Stimulated activated CD4-positive, alpha-beta T cell treated with anti-CD3 and anti-CD28 coated beads, Interleukin-15, amount 100 ng/mL, for 24 hours (primary cell): ENCODE measurements at regions not wholly inside any gene's neighbourhood (a gene's known extent, or its start where the extent isn't known, plus 50 kb on each side); places are given as distances from the start of the nearest gene placed in this dataset.

Experiments
- DNase-seq: peaks from one replicate; pipeline ENCODE4 v3.0.0-alpha.2; 2020

DNA sequence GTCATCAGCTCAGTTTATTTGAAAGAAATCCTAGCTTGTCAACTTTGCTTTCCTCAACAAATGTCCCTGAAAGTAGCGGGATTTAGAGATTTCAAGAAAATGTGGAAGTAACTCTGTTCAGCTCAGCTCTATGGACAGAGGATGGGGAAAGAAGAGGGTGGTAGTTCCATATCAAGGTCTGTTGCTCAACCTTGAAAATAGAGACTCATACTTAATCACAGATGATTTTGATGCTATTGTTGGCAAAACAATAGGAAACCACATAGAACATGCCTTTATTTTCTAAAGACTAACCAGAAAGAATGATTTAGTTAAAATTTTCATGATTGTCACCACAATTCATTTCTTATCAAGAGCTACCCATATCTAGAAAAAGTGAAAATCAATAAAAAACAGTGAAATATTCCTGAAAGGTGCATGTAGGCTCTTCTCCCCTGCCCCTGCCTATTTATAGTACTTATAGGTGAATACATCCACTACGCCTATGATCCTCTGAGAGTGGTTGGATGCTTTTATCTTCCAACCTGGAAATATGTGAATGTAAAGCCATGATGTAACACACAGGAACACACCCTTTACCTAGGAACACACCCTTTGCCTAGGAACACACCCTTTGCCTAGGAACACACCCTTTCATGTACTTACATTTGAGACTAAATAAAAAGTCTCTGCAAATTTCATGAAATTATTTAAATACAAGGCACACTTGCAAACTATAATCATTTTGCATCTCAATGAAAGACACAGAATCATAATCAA lies 65.8 kb downstream of the ETAA1 start:
- no peak for DNase-seq

DNA sequence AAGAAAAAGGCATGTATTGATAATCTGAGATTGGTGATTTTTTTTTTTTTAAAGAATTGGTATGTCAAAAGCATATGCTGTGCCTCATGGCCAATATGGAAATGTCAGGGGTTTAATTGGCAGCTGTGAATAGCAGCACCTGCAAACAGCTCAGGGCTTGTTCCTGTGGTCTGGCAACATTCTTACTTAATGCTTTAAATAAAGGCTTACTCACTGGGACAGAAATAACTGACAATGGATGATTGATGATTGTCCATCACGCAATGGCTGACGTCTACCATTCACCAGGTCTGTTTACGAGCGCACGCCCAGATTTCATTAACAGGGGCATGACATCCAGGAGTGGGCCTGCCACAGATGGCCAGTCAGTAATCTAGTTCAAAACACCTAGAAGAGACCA lies 66.7 kb downstream of the ETAA1 start:
- no peak for DNase-seq

DNA sequence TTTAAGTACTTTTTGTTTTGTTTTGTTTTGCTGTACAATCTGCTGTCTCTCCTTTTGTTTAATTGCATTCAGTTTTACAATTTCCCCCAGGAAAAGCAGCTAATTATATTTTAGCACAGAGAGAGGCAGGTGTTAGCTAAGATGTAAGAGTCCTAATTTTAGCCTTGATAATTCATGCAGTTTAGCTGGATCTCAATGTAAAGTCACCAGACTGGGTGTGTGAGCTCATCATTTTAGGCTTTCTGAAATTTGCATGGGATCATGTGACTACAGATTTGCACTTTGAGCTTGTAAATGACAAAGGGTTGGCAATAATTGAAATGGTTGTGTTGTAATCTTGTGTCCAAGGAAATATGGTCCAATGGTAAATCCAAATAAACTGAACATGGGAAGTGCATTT lies 68.5 kb downstream of the ETAA1 start:
- no peak for DNase-seq

DNA sequence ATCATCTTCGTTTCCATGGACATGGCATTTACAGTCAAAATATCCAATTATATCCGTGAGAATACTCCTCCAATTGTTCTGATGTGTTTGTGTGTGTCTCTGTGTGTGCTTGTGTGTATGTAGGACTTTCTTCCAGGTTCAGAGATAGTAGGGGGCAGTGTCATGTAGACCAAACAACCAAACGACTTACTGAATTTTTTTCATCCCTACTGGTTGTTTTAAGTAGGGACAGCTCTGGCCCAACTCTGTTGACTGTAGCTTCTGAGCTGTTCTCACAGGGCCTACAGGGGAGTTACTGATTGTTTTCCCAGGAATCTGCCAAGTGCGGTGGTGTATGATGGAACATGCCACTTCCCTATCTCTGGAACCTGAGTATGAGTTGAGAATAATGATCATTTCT lies 69.6 kb downstream of the ETAA1 start:
- no peak for DNase-seq

DNA sequence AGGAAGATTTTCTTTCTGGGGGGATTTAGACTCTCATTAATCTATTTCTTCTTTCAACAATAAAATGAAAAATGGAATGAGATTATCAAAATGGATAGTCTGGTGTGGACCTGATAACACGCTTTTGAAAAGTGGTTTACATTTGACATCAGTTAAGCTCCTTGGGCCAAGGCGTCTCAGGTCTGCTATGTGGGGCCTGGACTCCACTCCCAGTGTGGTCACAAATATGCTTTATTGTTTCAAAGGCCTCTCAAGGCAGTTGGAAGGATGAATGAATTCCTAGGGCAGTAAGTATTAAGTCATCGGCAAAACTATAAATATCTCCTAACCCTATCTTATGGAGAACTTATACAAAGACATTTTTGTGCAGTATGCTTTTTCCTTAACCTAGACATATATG lies 74.5 kb downstream of the ETAA1 start:
- DNase-seq = no peak

DNA sequence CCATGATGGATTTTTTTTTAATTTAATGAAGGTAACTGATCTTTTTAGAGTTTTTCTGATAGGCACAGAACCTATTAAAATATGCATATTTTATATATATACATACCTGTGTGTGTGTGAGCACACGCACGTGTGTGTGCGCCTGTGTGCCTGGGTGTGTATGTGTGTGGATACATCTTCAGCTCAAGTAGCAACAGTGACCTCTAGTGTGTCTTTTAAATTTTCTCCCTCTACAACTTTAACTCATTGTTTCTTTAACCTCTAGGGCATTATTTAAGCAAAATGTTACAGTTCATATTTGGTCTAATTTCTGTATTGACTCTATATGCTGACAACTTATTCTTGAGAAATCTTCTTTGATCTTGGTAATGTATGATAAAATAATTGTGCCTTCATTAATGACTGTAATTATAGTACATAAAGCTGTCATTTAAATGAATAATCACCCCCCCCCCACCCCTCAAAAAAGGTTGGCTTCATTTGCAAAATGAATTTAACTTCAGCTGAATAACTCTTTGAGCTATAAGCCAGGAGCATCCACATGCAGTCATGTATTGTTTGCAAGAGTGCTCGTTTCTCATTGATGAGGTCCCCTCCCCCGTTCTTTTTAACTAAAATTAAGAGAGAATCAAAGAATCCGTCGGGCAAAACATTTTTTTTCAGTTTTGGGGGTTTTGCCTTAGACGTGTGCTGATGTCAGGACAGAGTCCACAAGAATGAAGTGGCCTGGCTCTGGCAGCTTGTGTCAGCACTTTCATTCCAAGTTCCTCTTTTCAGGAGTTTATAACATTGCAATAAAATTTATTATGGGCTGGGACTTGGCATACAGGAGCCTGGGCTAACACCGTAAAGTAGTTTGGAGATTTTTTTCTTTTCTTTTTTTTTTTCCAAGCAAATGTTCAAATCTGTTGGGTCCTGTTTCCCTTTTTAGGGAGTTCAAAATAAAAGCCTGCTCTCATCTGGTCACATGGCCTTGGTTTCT lies 80.0 kb downstream of the ETAA1 start:
- DNase-seq = no peak

DNA sequence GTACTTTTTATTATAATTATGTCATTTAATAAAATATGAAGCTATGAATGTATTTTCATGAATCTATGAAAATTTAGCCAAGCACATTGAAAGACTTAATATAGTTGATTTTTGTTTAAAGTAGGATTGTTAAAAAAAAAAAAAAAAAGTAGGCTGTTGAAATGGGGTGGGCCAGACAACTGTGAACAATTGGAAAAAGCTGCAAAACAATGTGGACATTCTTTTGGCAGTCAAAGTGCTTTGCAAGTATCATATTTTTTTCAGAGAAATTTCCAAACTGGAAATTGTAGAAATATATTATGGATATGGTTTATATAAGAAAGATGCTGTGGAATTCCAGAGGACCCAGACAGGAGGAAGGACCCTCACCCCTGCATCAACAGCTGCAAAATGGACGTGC lies 82.1 kb downstream of the ETAA1 start:
- DNase-seq = no peak

DNA sequence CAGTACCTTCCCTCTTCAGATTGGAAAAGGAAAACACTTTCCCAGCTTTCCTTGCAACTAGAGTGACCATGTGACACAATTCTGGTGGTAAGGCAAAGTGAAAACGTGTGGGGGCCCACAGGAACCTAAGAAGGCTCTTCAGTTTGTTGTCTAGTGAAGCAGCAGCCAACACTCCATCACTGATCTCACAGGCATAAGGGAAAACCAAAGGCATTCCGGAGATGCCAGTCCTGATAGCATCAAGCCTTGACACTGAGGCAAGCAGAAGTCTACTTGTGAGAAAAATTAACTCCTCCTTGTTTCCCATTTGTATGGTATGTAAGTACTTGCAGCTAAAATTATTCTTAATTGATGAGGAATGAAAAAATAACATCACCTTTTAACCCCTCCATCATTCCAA lies 88.3 kb downstream of the ETAA1 start:
- no peak for DNase-seq

DNA sequence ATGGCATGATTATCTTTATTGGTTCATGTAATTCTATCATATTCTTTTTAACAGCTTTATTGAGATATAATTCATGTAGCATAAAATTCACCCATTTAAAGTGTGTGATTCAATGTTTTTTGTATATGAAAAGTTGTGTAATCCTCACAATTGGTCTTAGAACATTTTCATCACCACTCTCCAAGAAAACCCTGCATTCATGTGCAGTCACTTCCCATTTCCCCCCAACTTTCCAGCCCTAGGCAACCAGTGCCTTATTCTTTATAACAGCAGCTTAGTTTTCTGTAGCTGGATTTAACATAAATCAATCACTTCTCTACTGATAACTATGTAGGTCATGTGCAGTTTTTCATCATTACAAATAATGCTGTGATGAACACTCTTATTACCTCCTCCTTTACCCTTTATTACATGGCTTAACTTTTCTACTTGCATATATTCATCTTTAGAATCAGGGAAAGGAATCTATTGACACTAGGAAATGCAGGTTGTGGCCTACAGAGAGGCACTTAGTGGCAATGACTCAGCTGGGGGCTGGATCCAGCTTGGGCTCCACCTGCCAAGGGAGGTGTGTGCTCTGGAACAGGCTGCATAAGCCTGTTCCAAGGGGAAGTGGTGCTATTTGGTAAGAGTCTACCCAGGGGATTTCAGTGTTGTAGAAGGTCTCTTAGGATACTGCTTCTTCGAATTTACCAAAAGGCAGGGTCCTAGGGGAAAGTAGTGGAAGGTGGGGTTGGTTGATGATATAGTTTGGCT lies 89.1 kb downstream of the ETAA1 start:
- DNase-seq = no peak

DNA sequence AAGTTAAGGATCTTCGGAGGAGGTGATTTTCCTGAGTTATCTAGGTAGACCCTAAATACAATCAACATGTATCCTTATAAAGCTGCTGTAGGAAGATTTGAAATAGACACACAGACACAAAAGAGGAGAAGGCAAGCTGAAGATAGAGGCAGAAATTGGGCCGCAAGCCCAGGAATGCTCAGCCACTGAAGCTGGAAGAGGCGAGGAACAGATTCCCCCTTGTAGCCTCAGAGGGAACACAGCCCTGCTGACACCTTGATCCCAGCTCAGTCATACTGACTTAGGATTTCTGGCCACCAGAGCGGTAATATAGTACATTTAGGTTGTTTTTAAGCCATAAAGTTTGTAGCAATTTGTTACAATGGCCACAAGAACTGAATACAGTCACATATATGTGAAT lies 90.9 kb downstream of the ETAA1 start:
- DNase-seq = no peak

DNA sequence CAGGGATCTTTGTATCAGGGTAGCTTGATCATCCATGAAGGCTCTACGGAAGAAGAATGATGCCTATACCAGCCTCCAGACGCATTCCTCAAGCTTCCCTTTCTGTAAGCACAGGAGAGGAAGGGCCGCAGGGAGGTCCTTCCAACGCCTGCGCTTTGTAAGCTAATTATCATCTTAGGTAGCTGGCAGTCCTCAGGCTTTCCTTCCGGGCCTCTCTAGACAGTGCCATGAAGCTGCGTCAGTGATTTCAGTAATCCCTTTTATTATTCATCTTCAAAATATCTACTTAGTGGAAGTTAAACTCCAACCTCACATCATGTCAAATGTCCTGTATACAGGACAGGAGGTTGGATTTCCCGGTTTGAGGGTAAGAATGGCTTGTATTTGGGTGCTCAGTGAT lies 92.3 kb downstream of the ETAA1 start:
- no peak for DNase-seq

DNA sequence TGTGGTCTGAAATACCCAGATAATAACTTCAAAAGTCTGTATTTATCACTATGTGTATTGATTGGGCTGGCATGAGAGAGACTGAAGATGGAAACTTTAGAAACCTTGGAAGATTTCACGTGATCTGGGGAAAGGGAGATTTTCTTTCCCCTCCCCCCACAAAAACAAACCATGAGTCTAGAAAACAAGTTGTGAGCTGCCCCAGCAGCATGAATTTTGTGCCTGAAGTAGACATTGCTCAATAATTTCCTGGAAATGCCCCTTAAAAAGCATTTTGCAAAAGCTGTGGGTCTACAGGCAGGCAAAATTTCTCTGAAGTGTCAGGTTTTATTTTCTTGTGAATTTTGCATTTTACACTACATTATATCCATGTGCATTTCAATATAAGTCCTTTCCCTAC lies 101.8 kb downstream of the ETAA1 start:
- no peak for DNase-seq

DNA sequence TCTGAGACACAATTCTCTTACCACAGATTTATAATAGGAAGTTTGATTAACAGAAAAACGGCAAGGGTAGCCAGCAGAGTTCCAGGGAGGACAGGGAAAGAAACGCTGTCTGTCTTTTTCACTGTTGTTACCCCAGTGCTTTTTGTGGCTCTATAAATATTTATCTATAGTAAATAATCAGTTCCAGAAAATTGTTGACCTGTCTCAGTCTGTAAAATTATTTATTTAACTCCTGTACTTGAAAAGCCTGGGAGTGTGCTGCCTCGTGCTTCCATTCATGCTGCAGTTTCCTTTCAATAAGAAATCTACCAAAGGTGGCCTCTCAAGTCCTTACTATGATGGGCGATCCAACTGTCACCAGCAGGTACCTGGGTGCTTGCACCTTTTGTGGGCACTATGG lies 102.9 kb downstream of the ETAA1 start:
- DNase-seq = no peak

DNA sequence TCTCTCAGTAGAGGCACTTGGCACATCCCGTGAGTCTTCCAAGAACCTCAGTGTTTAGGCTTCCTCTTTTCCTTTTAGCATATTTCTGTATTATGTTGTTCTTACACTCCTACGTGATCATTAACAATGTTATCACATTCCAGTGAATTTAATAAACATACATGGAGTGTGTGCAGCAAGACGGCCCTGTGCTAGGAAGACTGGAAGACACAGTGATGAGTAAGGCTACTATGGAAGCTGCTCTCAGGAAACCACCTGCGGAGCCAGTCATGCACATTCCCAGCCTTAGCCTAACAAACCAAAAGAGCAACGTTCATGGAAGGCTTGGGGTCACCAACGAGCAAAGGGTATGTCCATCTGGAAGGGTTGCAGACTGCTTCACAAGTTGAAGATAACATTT lies 103.4 kb downstream of the ETAA1 start:
- no peak for DNase-seq

DNA sequence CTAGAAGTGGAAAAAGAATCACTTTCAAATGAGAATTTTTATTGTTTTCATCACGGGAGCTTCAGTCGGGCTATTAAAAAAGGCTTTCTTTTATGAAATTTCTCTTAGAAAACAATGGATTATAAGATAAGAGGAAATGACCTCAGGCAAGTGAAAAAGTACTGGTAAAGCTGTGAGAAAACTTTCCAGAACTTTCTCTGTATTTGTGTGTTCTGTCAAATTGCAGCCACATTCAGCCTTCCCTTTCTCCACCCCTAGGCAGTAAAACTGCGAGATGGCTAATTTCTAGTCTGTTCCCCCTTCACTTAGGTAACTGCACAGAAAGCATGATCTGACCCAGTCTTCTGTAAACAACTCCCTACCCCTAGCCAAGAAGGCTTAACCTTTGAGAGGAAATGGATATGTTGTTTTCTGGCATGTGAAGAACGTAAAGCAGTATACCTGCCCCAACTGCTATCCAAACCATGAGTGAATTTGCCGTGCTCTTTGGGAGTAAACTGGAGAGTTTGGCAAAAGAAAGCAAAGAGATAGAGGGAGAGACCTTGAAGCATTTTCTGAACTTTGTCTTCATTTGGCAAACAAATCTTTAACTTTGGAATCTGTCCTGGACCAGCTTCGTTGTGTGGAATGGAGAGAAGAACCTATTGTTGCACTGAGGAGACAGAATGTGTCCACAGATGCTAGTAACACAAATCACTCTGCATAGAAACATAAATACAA lies 105.4 kb downstream of the ETAA1 start:
- DNase-seq = no peak

DNA sequence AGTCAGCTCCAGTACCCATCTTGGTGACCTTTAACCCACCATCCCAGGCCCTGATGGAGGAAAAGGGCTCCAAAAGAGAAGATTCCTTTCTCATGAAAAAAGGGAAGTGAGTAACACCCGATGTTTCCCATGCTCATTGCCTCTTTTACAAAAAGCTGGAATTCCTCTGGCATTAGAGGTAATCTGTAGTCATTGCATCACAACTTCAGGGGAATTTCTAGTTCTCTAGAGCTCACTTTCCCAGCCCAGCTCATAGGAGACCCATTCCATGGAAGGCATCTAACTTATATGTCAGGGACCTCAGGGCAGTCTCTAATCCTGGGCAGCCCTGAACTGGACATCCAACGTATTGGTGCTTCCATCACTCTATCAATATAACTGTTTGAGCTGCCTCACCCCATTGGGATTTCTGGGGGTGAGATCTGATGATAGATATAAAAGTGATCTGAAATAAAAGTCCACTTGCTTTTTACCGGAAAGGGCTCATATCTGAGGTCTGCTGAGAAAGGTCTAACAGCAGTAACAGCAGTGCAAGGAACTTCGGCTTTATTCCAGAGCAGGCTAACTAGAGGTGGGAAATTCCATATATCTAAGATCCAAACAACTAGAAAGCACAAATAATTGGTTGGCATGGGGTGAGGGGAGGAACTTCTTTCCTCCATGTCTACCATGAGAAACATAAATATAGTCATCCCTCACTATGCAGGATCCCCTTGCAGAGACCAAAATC lies 106.1 kb downstream of the ETAA1 start:
- DNase-seq = no peak

DNA sequence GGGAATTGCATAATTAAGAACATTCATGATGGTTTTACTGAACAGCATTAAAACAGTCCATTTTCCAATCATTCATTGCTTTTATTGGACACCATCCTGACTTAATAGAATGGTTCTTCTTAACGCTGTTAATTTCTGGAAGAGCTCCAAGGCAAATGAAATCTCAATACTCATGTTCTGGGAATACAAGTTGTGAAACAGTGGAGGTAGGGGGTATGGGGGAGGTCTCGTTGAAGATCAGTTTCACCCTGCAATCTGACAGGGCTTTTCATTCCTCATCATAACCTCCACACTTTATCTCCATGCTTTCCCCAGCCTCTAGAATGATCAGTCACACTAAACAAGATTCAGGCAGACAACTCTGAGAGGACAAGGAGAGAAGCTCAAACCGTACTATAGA lies 113.6 kb downstream of the ETAA1 start:
- no peak for DNase-seq

DNA sequence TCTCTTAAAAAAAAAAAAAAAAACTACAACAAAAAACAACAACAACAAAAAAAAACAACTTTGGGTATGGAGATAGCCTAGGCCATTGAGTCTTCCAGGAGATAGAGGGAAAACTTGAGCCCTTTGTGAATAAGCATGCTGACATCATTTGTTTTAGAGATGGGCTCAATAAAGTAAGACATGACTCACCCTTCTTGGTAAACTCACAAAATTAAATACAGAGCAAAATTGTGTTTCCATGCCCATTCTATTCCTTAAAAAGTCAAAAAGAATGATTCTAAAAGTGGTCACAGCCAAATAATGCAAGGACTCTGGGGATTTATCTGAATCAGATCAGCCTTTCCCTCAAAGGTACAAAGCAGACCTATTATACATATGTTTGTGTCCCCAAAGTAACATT lies 117.4 kb downstream of the ETAA1 start:
- no peak for DNase-seq

DNA sequence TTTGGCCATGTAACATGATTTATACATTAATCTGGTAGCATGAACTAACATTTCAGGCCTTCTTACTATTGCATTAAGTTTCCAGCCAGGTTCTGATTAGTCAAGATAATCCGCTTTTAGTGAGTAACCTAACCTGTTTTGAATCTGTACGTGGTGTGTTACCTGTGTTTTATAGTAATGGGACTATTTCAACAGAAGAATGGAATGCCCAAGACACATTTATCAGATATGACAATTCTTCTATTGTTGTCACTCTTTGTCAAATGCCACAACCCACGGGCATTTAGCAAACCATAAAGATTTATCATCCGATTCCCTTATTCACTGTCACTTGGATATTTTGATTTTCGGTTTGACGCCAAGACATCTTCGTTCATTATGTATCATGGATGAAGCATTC lies 117.9 kb downstream of the ETAA1 start:
- no peak for DNase-seq

DNA sequence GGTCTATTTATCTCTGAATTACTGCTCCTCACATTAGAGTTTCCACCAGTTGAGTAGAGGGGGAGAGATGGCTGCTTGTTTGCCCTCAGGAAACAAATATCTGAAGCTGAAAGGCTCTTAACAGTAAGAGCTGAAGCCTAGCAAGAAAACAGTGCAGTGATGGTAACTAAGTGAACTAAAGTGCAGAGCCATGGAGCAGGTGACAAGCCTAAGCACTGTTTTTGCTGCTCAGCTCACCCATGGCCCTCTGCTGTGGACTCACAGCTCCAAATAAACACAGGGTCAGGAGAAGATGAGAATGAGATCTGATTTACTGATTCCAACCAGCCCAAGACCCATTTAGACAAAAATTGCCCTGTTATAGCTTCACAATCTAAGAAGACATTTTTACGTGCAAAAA lies 118.4 kb downstream of the ETAA1 start:
- DNase-seq = no peak

DNA sequence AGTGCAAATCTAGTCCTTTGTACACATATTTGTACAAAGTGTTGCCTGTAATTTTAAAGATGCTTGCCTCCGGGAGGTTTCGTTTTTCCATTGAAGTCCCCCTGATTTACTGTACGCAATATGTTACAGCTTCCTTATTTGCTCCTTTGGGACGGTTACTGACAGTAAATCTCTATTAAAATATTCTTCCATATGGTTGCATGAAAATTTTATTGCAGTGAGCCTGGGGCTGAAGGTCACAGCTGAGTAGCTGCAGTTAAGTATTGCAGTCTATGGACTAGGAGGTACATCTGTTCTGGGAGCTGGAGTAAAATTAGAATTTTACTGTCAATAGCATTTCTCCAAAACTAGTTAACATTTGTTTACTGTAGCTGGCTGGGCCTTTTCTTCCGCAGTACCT lies 119.2 kb downstream of the ETAA1 start:
- no peak for DNase-seq

DNA sequence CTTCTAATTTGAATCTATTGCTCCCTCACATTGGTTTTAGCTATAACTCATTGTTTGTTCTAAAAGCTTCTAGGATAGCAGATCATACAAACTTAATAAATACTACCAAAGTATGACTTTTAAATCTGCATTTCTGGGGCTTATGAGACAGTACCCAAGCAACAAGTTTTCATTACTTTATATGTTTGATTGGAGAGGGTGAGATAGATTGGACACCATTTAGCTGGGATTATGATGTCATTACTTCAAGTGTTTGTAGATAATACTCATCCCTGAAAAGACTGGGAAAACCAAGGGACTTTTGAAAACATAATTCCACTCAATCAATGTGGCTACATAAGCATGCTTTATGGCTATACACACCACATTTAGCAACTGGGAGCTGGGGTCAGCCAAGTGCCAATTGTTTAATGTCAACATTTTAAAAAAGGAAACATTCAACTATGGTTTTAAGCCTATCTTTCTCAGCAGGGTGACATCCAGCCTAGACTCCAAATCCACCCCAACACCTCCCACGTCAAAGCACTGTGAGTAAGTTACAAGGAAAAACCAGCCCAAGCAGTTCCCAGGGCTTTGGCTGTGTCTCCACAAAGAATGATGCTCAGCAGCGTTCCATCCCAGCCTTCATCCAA lies 119.9 kb downstream of the ETAA1 start:
- no peak for DNase-seq
